NCI-H1930 (cell line): ENCODE measurements at regions not wholly inside any gene's neighbourhood (a gene's known extent, or its start where the extent isn't known, plus 50 kb on each side); places are given as distances from the start of the nearest gene placed in this dataset.
"Not testable (repeated sequence)": the region's sequence is repeated elsewhere in the genome, so short reads cannot be mapped to it uniquely, and the experiment has no call there.

Experiments used
- DNase-seq, 2 experiments: peaks; one replicate each; lab custom pipeline; 2025; lab: John Stamatoyannopoulos, UW

DNA sequence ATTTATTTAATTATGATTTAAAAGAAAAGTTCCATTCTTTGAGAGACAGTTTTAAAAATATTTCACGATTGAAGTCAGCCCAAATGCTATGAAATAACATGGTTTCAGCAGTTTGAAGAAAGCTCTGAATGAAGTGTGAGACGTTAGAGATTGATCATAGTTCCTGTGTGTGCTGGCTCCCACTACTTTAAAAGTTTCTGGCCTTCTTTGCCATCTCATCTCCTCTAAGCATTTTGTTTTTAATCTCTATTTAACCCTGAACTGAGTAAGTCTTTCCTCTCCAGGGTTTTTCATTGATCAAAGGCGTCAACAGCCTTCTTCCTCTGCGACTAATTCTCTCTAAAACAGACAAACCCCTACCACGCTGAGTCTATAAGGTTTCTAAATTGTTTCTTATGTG lies 225.3 kb upstream of the B3GALT2 start:
- no peak for DNase-seq

DNA sequence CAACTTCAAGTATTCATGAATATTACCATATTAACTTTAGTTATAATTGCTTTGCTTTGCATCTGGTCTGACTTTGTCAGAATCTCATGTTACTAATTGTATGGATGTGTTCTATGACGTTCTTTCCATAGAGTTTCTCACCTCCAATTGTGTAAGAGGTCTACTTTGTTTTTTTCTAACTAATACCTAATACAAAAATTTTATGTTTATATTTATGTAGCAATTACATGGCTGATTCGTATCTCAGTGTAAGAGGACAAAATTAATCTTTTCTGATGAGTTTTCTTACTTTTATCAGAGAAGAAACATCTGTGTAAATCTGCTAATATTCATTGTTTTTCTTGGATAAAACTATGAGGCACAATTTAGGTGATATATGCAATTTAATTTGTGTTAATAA lies 224.8 kb upstream of the B3GALT2 start:
- no peak for DNase-seq

GRCh38 chr1:193408782-193409293 lies 222.4 kb upstream of the B3GALT2 start:
- no peak for DNase-seq

DNA sequence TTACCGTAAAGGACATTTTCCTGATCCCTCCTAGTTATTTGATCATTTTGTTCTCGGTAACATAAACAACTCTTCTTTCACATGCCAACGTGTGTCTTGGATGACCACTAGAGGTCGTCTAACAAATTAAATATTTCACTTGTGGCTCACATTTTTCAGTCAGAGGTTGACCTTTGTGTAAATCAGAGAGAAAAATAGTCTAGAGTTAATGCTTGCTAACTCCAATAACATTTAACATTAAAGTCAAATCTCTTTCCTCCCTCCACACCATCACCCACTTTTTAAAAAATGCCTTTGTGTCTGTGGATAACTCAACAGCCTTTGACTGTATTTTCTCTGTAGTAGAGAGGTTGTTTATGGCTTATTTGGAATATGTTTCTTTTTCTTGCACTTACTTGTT lies 220.5 kb upstream of the B3GALT2 start:
- DNase-seq, result no peak

- DNase-seq, result no peak
These were observed 217.8 kb upstream of the B3GALT2 start for GRCh38 chr1:193404236-193404635.

DNA sequence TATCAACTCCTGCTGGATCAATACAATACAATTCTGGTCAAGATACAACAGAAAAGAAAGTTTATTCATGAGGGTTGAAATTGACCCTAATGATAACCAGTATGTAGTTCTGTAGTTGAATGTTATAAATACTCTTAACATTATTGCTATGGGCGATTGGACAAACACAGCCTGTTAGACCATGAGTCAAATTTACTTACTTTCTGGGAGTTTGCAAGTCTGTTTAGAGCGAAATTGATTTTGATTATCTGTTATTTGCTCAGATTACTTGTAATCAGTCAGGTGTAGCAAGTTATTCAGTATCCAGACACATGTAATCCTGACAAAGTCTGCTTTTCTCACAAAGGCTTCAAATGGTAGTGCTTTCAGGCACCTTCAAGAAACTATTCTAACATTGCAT lies 216.6 kb upstream of the B3GALT2 start:
- no peak for DNase-seq

GRCh38 chr1:193402037-193402436 lies 215.6 kb upstream of the B3GALT2 start:
- DNase-seq, result no peak

- no peak for DNase-seq
These were observed 207.9 kb upstream of the B3GALT2 start for GRCh38 chr1:193394336-193394735.

DNA sequence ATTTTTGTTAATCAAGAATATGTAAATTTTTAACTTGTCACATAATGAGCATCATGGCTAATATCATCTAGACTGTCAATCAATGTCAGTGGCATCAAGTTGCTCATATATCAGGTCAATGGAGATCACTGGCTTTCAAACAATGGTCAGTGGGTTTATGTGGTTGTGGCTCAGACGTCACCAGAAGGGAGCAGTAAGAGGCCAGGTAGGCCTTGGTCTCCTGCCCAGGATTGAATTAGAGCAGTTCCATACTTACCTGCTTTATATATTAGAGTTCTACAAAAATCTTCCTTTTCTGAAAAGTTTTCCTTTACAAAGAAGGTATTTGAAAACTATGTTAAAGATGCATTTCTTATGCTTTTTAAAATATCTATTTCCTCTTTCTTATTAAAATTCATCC lies 206.3 kb upstream of the B3GALT2 start:
- no peak for DNase-seq

DNA sequence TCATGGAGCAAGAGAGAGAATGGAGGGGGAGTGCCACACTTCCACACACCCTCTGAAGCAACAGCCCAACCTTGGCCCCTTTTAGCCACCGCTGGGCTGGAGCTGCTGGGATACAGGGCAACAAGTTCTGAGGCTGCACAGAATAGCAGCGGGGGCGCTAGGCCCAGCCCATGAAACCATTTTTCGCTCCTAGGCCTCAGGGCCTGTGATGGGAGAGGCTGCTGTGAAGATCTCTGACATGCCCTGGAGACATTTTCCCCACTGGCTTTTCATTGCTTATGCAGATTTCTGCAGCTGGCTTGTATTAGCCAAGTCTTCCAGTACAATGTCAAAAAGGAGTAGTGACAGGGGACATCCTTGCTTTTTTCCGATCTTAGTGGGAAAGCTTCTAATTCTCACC lies 202.3 kb upstream of the B3GALT2 start:
- DNase-seq, result no peak

GRCh38 chr1:193388165-193388564 lies 201.8 kb upstream of the B3GALT2 start:
- DNase-seq, result no peak

GRCh38 chr1:193387406-193387805 lies 201.0 kb upstream of the B3GALT2 start:
- no peak for DNase-seq

- DNase-seq, result not testable (repeated sequence)
These were observed 192.0 kb upstream of the B3GALT2 start for GRCh38 chr1:193378451-193378850.

GRCh38 chr1:193377472-193377871 lies 191.1 kb upstream of the B3GALT2 start:
- DNase-seq, result no peak

DNA sequence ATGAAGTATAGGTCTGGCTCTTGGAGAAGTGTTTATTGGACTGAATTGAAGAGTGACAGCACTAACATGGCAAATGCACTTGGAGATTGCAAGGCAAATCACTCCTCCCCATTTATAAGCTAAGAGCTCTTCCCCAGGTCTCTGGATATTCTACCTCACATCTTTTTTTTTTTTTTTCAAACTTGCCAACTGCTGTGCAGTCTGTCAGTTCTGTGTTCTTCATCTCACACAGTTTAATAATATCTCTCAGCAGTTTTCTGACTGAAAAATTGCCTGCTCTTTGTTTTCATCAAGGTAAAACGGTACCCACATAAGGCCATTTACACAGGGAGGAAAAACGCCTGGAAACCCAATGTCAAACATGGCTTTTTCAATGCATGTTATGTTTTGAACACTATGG lies 186.1 kb upstream of the B3GALT2 start:
- DNase-seq, result no peak

- no peak for DNase-seq
These were observed 181.9 kb upstream of the B3GALT2 start for GRCh38 chr1:193368302-193368701.

- no peak for DNase-seq
These were observed 181.4 kb upstream of the B3GALT2 start for GRCh38 chr1:193367863-193368262.

- no peak for DNase-seq
These were observed 180.5 kb upstream of the B3GALT2 start for GRCh38 chr1:193366764-193367507.

DNA sequence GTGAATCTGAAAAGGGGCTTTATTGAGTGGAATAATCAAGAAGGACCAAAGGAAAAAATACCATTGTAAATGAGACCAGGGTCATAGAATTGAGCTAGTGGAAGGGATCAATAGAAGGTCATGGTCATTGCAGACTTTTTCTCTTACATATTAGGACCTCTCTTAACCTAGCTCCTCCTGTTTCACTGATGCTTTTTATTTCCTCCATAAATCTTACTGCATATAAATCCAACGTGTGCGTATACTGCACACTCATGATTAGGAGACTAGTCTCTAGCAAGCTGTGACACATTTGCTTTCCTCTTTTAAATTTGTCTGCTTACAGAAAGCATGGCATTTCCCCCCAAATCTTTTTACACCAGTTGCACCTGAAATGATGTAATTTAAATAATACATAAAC lies 179.6 kb upstream of the B3GALT2 start:
- no peak for DNase-seq

GRCh38 chr1:193359631-193360030 lies 173.2 kb upstream of the B3GALT2 start:
- DNase-seq, result no peak

- no peak for DNase-seq
These were observed 172.0 kb upstream of the B3GALT2 start for GRCh38 chr1:193358419-193358818.

DNA sequence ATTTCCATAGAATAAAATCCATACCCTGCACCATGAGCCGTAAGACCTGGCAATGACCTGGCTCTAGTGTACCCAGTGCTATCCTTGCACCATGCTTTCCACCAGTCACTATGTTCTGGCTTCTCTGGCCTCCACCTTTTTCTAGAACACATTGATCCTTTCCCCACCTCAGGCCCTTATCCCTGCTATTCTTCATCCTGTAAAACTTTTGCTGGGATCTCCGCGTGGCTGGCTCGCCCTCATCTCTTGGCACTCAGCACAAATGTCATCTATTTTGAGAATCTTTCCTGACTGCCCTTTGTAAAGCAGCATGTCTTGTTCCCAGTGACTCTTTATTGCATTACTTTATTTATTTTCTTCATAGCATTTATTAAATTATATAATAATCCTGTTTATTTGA lies 169.8 kb upstream of the B3GALT2 start:
- DNase-seq, result no peak

DNA sequence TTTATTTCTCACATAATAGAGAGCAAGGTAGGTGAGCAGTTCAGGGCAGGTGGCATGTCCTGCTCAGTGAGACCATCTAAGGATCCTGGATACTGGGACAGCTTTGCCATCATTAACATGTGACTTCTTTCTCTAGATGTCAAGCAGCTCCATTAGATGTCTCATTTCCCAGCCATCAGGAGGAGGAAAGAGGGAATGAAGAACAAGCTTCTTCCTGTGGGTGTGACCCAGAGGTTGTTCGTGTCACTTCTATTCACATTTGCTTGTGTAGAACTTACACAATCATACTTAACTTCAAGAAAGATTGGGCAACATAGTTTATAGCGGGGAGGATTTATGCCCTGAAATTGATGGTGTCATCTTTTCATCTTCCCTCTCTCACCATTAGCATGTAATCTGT lies 169.2 kb upstream of the B3GALT2 start:
- DNase-seq, result no peak

GRCh38 chr1:193355178-193355577 lies 168.8 kb upstream of the B3GALT2 start:
- no peak for DNase-seq
